Right lobe of liver (tissue), 4 donors: ENCODE measurements at regions not wholly inside any gene's neighbourhood (a gene's known extent, or its start where the extent isn't known, plus 50 kb on each side); places are given as distances from the start of the nearest gene placed in this dataset.

ENCODE experiments used
- POLR2A ChIP-seq: fragments of 450-650 bp; IDR thresholded peaks from one replicate; pipeline ENCODE4 v1.6.1; 2017; ENCODE audit warnings: antibody characterized with exemption, mild to moderate bottlenecking
- TF ChIP-seq, protein P1 (sequence below), 4 donors: fragments of 200-600 bp in 3 of 4; fragments of 450-650 bp in 1 of 4; IDR thresholded peaks; one replicate each; pipeline versions ENCODE4 v1.5.1 to v1.8.0; 2016 to 2022; ENCODE audit warnings: antibody characterized with exemption in 4 of 4, mild to moderate bottlenecking in 2 of 4
- donor health status: DM: no; HTN: no; CAD: no.
- donor health status: DM: no; HTN: no; CAD: no.
- donor health status: DM: no; HTN: yes; CAD: no.

DNA sequence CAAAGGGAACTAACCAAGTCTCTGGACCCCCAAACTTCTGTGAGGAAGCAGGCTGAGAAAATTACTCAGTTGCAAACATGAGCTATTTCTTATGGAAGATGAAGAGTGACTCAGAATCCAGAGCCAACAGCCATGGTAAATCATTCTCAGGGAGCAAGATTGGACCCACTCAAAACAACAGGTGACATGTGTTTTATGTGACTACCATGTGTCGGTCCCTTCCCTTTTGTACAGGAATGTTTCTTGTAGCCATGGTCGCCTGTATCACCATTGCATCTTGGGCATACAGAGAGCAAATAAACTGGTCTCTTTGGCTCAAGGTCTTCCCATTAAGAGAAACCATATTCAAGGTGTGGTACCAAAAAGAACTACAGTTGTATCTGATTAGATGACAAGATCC, 75.4 kb upstream of the COCH start:
- TF ChIP-seq, protein P1, sequence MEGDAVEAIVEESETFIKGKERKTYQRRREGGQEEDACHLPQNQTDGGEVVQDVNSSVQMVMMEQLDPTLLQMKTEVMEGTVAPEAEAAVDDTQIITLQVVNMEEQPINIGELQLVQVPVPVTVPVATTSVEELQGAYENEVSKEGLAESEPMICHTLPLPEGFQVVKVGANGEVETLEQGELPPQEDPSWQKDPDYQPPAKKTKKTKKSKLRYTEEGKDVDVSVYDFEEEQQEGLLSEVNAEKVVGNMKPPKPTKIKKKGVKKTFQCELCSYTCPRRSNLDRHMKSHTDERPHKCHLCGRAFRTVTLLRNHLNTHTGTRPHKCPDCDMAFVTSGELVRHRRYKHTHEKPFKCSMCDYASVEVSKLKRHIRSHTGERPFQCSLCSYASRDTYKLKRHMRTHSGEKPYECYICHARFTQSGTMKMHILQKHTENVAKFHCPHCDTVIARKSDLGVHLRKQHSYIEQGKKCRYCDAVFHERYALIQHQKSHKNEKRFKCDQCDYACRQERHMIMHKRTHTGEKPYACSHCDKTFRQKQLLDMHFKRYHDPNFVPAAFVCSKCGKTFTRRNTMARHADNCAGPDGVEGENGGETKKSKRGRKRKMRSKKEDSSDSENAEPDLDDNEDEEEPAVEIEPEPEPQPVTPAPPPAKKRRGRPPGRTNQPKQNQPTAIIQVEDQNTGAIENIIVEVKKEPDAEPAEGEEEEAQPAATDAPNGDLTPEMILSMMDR (IDR thresholded peaks at IDR 0.05): no peak
- TF ChIP-seq POLR2A: no peak
